HepG2 (cell line): ENCODE measurements at regions not wholly inside any gene's neighbourhood (a gene's known extent, or its start where the extent isn't known, plus 50 kb on each side); places are given as distances from the start of the nearest gene placed in this dataset.

Experiments
- ATAC-seq: fragments of 200-7000 bp; cut with Tn5 transposase; 3 replicates; pipeline ENCODE4 v1.9.1; 2020; ENCODE audit warnings: mild to moderate bottlenecking, moderate library complexity
- BruUV-seq: library from RNA; stranded (reverse); fragments of 400-500 nt; replicated peaks from 2 replicates; lab custom pipeline; 2021; lab: Mats Ljungman, UMichigan
- CTCF ChIA-PET: fragments of 300-600 bp; formaldehyde crosslinking; extraction: SDS; loops from one replicate; lab custom pipeline; 2021; ENCODE audit warnings: low total read pairs, inconsistent platforms, low intra/inter-chr PET ratio; lab: Yijun Ruan, JAX
- POLR2A ChIA-PET: fragments of 350-600 bp; sonication (Branson Sonifier 250); formaldehyde crosslinking; loops from one replicate; lab custom pipeline; 2020; ENCODE audit warnings: antibody characterized with exemption, inconsistent platforms; lab: Yijun Ruan, JAX
- DNase-seq: peaks from one replicate; pipeline ENCODE4 v3.0.0-alpha.2; 2015; ENCODE audit warnings: low spot score
- FAIRE-seq: peaks from 3 replicates; lab custom pipeline; 2011; peaks lifted over from hg19 to GRCh38; lab: Jason Lieb, UNC
- H2AFZ ChIP-seq: one replicate; pipeline ENCODE4 v1.6.1; 2011; ENCODE audit warnings: low read length, inconsistent platforms
- H3K27ac ChIP-seq: fragments of 300-600 bp; 3 replicates; pipeline ENCODE4 v1.8.0; 2011; ENCODE audit warnings: mixed run types, mild to moderate bottlenecking, mixed read lengths, low read length, inconsistent platforms; ENCODE audit not compliant: insufficient read depth; ENCODE audit errors: extremely low read length
- H3K27me3 ChIP-seq, 2 experiments: fragments of 200-600 bp in 1 of 2; 2 replicates in 1 of 2; 3 replicates in 1 of 2; pipeline versions ENCODE4 v1.6.0 to v1.8.0; 2011; ENCODE audit warnings: low read length in 2 of 2, mild to moderate bottlenecking in 2 of 2, moderate library complexity in 2 of 2, inconsistent platforms in 1 of 2; ENCODE audit not compliant: insufficient read depth in 2 of 2, control insufficient read depth in 1 of 2
- H3K36me3 ChIP-seq, 2 experiments: fragments of 200-600 bp in 1 of 2; replicated peaks in 1 of 2; 2 replicates in 1 of 2; 3 replicates in 1 of 2; pipeline versions ENCODE4 v1.5.1 to v1.8.0; 2011; ENCODE audit warnings: low read length in 2 of 2, inconsistent platforms in 1 of 2; ENCODE audit not compliant: insufficient read depth in 2 of 2, control insufficient read depth in 1 of 2
- H3K4me1 ChIP-seq: 2 replicates; pipeline ENCODE4 v1.5.1; 2012; ENCODE audit warnings: low read length, inconsistent platforms; ENCODE audit not compliant: insufficient read depth
- H3K4me2 ChIP-seq: 2 replicates; pipeline ENCODE4 v1.6.0; 2011; ENCODE audit warnings: low read depth, low read length, inconsistent platforms
- H3K4me3 ChIP-seq, 3 experiments: fragments of 200-600 bp in 1 of 3; sonication (generic), shearing (Covaris generic) in 1 of 3; replicated peaks in 1 of 3; 2 replicates each; pipeline ENCODE4 v1.5.1; 2011 to 2016; ENCODE audit warnings: low read length in 3 of 3, inconsistent platforms in 2 of 3, low read depth in 2 of 3, mild to moderate bottlenecking in 2 of 3, control low read depth in 1 of 3, mixed read lengths in 1 of 3; ENCODE audit not compliant: insufficient read depth in 1 of 3
- H3K79me2 ChIP-seq: one replicate; pipeline ENCODE4 v1.6.1; 2011; ENCODE audit warnings: low read length, inconsistent platforms; ENCODE audit not compliant: insufficient read depth
- H3K9ac ChIP-seq: 2 replicates; pipeline ENCODE4 v1.6.0; 2011; ENCODE audit warnings: mild to moderate bottlenecking, low read depth, low read length, inconsistent platforms; ENCODE audit not compliant: insufficient read depth
- H3K9me3 ChIP-seq: 2 replicates; pipeline ENCODE4 v1.5.1; 2012; ENCODE audit warnings: mild to moderate bottlenecking, low read length
- H4K20me1 ChIP-seq: 2 replicates; pipeline ENCODE4 v1.6.0; 2011; ENCODE audit warnings: inconsistent platforms, mild to moderate bottlenecking, low read length, moderate library complexity; ENCODE audit not compliant: insufficient read depth
- WGBS: methylation state at CpG from one replicate; pipeline ENCODE4 v1.1.6; 2017; ENCODE audit warnings: low lambda C conversion rate; 5-methylcytosine and 5-hydroxymethylcytosine counted together
- in situ Hi-C: cut with HindIII; loops from 2 replicates; pipeline ENCODE4 v1.10.0; 2017; ENCODE audit warnings: low pct_unique_long_range_greater_than_20kb; ENCODE audit not compliant: extremely low pct_ligation_motif_present
- intact Hi-C: fragments of 100-400 bp; cut with micrococcal nuclease; formaldehyde crosslinking; loops from one replicate; pipeline ENCODE4 v1.10.0; 2022; ENCODE audit not compliant: unreplicated experiment
- TF ChIP-seq, protein P1 (sequence below): sonication (generic); formaldehyde crosslinking; IDR thresholded peaks from 2 replicates; pipeline ENCODE4 v1.5.1; 2020; ENCODE audit warnings: mild to moderate bottlenecking, missing genetic modification reagents, moderate library complexity
- TF ChIP-seq, protein P2 (sequence below): sonication (generic); formaldehyde crosslinking; IDR thresholded peaks from 2 replicates; pipeline ENCODE4 v1.5.0; 2020; ENCODE audit warnings: missing genetic modification reagents

DNA sequence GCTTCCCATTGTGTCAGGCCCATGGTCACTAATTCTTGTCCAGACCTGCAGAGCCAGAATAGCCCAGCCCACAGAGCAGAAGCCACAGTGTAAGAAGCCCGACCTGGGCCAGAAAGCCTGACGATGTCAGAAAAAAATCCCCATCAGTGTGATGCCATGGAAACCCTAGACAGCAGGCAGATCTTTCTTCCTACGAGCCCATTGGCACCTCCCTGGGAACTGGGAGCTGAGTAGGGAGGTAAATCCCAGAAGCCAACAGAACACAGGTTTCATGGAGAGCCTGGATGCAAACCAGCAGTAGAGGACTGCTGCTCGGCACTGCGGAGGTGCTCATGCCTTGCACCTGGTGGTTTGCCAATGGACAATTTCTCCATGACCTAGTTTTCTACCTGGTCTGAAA is 82.2 kb upstream of the SLC22A16 start:
- DNase-seq (no peak), FAIRE-seq (no peak), ATAC-seq (no peak)
- ChIA-PET CTCF (no interaction called here), POLR2A (no interaction called here)
- in situ Hi-C loops (no loop called here), intact Hi-C loops (loop anchor here (1.0 kb wide), 1 partner anchor 8 kb away; no protein-coding TSS in a partner anchor)
- Histone ChIP-seq H3K4me1 (peaks cover 96% of the 10 kb centered on the region), H3K79me2 (no peaks in the 10 kb centered on the region), H4K20me1 (no peaks in the 10 kb centered on the region), H3K4me3 (no peak overlapping the region), H3K36me3 (no peaks in the 10 kb centered on the region), H3K27ac (no peak overlapping the region), H3K4me2 (no peak overlapping the region), H2AFZ (no peak overlapping the region), H3K27me3 (no peaks in the 10 kb centered on the region), H3K9ac (no peak overlapping the region), H3K9me3 (0 out of 2 replicates have a peak, but pooled peaks cover 4% of the 10 kb centered on the region)
- 94% methylated on average over 5 of the region's 5 CpGs for WGBS
- no TSS peak for BruUV-seq
- TF ChIP-seq, protein P1, sequence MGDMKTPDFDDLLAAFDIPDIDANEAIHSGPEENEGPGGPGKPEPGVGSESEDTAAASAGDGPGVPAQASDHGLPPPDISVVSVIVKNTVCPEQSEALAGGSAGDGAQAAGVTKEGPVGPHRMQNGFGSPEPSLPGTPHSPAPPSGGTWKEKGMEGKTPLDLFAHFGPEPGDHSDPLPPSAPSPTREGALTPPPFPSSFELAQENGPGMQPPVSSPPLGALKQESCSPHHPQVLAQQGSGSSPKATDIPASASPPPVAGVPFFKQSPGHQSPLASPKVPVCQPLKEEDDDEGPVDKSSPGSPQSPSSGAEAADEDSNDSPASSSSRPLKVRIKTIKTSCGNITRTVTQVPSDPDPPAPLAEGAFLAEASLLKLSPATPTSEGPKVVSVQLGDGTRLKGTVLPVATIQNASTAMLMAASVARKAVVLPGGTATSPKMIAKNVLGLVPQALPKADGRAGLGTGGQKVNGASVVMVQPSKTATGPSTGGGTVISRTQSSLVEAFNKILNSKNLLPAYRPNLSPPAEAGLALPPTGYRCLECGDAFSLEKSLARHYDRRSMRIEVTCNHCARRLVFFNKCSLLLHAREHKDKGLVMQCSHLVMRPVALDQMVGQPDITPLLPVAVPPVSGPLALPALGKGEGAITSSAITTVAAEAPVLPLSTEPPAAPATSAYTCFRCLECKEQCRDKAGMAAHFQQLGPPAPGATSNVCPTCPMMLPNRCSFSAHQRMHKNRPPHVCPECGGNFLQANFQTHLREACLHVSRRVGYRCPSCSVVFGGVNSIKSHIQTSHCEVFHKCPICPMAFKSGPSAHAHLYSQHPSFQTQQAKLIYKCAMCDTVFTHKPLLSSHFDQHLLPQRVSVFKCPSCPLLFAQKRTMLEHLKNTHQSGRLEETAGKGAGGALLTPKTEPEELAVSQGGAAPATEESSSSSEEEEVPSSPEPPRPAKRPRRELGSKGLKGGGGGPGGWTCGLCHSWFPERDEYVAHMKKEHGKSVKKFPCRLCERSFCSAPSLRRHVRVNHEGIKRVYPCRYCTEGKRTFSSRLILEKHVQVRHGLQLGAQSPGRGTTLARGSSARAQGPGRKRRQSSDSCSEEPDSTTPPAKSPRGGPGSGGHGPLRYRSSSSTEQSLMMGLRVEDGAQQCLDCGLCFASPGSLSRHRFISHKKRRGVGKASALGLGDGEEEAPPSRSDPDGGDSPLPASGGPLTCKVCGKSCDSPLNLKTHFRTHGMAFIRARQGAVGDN (CRISPR knock-in tag), result peak; percentile 17; the same call in 1 of the 2 replicates
- TF ChIP-seq, protein P2, sequence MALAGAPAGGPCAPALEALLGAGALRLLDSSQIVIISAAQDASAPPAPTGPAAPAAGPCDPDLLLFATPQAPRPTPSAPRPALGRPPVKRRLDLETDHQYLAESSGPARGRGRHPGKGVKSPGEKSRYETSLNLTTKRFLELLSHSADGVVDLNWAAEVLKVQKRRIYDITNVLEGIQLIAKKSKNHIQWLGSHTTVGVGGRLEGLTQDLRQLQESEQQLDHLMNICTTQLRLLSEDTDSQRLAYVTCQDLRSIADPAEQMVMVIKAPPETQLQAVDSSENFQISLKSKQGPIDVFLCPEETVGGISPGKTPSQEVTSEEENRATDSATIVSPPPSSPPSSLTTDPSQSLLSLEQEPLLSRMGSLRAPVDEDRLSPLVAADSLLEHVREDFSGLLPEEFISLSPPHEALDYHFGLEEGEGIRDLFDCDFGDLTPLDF (CRISPR knock-in tag), result no peak
